ENCODE measurements at regions not wholly inside any gene's neighbourhood (a gene's known extent, or its start where the extent isn't known, plus 50 kb on each side); places are given as distances from the start of the nearest gene placed in this dataset.

DNA sequence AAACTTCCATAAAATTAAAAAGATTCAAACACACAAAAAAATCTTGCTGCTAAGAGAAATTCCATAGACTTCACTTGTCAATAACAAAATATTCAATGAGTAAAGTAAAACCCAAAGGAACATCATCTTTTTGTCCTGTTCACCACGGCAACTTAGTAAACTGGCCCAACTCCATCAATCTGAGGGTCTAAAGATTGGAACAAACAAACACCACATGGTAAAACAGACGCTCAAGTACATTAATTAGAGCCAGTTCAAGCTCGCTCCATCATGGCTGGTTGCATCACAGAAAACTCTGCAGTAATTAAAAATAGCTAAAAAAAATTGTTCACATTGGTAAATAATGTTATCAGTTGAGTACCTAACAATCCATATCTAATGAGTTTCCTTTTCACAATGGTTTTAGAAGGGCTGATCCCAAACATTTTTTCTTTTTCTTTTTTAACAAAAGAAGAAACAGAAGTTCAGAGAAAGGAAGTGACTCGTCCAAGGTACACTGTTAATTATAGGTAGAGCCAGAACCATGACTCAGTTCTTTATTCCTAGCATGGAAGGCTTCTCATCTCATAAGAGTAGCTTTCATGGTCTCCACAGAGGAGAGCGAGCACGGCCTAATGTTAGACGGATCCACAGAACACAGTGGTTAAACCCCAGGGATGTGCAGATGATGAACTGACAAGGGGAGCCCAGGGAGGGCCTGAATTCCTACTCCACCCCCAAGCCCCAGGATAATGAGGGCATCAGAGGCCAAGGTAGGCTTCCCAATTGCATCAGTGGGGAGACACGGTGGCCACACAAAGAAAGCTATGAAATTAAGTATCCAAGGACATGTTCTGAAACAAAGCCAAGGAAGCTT is 79.2 kb upstream of the ARHGEF3 start:
- DNase-seq (no peak), ATAC-seq (no peak)
- Histone ChIP-seq H3K4me1 (ENCODE audit: low read depth) (no peaks in the 10 kb centered on the region), H3K4me3 (no peak overlapping the region), H3K36me3 (ENCODE audit: low read depth) (no peaks in the 10 kb centered on the region), H3K9me3 (no peaks in the 10 kb centered on the region)
- intact Hi-C loops (cut with DNase I, micrococcal nuclease): no loop called here
- TF ChIP-seq, protein P1, sequence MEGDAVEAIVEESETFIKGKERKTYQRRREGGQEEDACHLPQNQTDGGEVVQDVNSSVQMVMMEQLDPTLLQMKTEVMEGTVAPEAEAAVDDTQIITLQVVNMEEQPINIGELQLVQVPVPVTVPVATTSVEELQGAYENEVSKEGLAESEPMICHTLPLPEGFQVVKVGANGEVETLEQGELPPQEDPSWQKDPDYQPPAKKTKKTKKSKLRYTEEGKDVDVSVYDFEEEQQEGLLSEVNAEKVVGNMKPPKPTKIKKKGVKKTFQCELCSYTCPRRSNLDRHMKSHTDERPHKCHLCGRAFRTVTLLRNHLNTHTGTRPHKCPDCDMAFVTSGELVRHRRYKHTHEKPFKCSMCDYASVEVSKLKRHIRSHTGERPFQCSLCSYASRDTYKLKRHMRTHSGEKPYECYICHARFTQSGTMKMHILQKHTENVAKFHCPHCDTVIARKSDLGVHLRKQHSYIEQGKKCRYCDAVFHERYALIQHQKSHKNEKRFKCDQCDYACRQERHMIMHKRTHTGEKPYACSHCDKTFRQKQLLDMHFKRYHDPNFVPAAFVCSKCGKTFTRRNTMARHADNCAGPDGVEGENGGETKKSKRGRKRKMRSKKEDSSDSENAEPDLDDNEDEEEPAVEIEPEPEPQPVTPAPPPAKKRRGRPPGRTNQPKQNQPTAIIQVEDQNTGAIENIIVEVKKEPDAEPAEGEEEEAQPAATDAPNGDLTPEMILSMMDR (IDR thresholded peaks at IDR 0.05): no peak

GRCh38 chr3:56879436-56880215 is 77.9 kb upstream of the ARHGEF3 start:
- ATAC-seq: no peak
- no peaks in the 10 kb centered on the region for H3K9me3 ChIP-seq

DNA sequence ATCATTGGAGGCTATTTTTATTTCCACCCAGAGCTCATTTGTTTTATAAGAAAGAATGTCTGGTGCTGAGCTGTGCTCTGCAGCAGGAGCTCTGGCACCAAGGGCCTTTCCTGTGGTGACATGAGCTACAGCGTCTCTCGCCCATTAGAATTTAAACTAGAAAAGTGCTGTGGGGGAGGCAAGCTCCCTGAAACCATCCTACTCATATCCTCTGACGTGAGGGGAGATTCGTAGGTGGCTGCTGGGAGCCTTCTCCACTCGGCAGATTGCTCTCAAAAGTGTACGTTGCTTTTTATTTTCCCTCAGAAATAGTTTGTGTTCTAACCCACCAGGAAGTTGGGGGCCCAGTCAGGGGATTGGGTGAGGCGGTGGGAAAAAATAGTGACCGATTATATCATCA is 76.3 kb upstream of the ARHGEF3 start:
- Histone ChIP-seq H3K9me3 (no peaks in the 10 kb centered on the region), H3K4me3 (no peak overlapping the region), H3K36me3 (ENCODE audit: low read depth) (no peaks in the 10 kb centered on the region), H3K4me1 (ENCODE audit: low read depth) (no peaks in the 10 kb centered on the region)
- DNase-seq (no peak), ATAC-seq (no peak)
- TF ChIP-seq, protein P1 (IDR thresholded peaks at IDR 0.05): no peak
- intact Hi-C loops (cut with DNase I, micrococcal nuclease): no loop called here

More at GRCh38 chr3:56879436-56880215, 77.9 kb upstream of the ARHGEF3 start:
- TF ChIP-seq, protein P1 (IDR thresholded peaks at IDR 0.05): no peak
- H3K4me1 ChIP-seq (ENCODE audit: low read depth): no peaks in the 10 kb centered on the region
- intact Hi-C loops (cut with DNase I, micrococcal nuclease): no loop called here
- no peak for DNase-seq
- no peaks in the 10 kb centered on the region for H3K36me3 ChIP-seq (ENCODE audit: low read depth)
- H3K4me3 ChIP-seq: no peak overlapping the region

GRCh38 chr3:56876916-56877315 is 75.2 kb upstream of the ARHGEF3 start:
- Histone ChIP-seq H3K4me3 (no peak overlapping the region), H3K36me3 (ENCODE audit: low read depth) (no peaks in the 10 kb centered on the region), H3K9me3 (no peaks in the 10 kb centered on the region), H3K4me1 (ENCODE audit: low read depth) (no peaks in the 10 kb centered on the region)
- no peak for DNase-seq
- no peak for ATAC-seq
- intact Hi-C loops (cut with DNase I, micrococcal nuclease): no loop called here
- TF ChIP-seq, protein P1 (IDR thresholded peaks at IDR 0.05): no peak

- no peak overlapping the region for H3K4me3 ChIP-seq
- H3K36me3 ChIP-seq (ENCODE audit: low read depth): no peaks in the 10 kb centered on the region
- H3K9me3 ChIP-seq: no peaks in the 10 kb centered on the region
- TF ChIP-seq, protein P1 (IDR thresholded peaks at IDR 0.05): no peak
- intact Hi-C loops (cut with DNase I, micrococcal nuclease): no loop called here
- ATAC-seq (no peak), DNase-seq (no peak)
- no peaks in the 10 kb centered on the region for H3K4me1 ChIP-seq (ENCODE audit: low read depth)
These were observed 72.5 kb upstream of the ARHGEF3 start for GRCh38 chr3:56874269-56874668.

Measured in mucosa of descending colon (tissue), 3 donors.